BLaER1 (cell line): ENCODE measurements at regions not wholly inside any gene's neighbourhood (a gene's known extent, or its start where the extent isn't known, plus 50 kb on each side); places are given as distances from the start of the nearest gene placed in this dataset.

Experiments used
- H3K27ac ChIP-seq: shearing (Covaris generic); formaldehyde crosslinking; 2 replicates; pipeline ENCODE4 v1.8.1; 2022
- H3K27me3 ChIP-seq: shearing (Covaris generic); formaldehyde crosslinking; 2 replicates; pipeline ENCODE4 v1.8.1; 2022
- H3K36me3 ChIP-seq: shearing (Covaris generic); formaldehyde crosslinking; 2 replicates; pipeline ENCODE4 v1.8.1; 2022
- H3K4me1 ChIP-seq: shearing (Covaris generic); formaldehyde crosslinking; 2 replicates; pipeline ENCODE4 v1.8.1; 2022
- H3K4me2 ChIP-seq: shearing (Covaris generic); formaldehyde crosslinking; 2 replicates; pipeline ENCODE4 v1.8.1; 2022
- H3K4me3 ChIP-seq: shearing (Covaris generic); formaldehyde crosslinking; 2 replicates; pipeline ENCODE4 v1.8.1; 2022
- H3K9ac ChIP-seq: shearing (Covaris generic); formaldehyde crosslinking; 2 replicates; pipeline ENCODE4 v1.8.1; 2022
- H3K9me3 ChIP-seq: shearing (Covaris generic); formaldehyde crosslinking; 2 replicates; pipeline ENCODE4 v1.8.1; 2022
- H4K20me1 ChIP-seq: shearing (Covaris generic); formaldehyde crosslinking; 2 replicates; pipeline ENCODE4 v1.8.1; 2022
- Cebpa-rat ChIP-seq: shearing (Covaris generic); IDR thresholded peaks from 2 replicates; pipeline ENCODE4 v1.8.1; 2022

DNA sequence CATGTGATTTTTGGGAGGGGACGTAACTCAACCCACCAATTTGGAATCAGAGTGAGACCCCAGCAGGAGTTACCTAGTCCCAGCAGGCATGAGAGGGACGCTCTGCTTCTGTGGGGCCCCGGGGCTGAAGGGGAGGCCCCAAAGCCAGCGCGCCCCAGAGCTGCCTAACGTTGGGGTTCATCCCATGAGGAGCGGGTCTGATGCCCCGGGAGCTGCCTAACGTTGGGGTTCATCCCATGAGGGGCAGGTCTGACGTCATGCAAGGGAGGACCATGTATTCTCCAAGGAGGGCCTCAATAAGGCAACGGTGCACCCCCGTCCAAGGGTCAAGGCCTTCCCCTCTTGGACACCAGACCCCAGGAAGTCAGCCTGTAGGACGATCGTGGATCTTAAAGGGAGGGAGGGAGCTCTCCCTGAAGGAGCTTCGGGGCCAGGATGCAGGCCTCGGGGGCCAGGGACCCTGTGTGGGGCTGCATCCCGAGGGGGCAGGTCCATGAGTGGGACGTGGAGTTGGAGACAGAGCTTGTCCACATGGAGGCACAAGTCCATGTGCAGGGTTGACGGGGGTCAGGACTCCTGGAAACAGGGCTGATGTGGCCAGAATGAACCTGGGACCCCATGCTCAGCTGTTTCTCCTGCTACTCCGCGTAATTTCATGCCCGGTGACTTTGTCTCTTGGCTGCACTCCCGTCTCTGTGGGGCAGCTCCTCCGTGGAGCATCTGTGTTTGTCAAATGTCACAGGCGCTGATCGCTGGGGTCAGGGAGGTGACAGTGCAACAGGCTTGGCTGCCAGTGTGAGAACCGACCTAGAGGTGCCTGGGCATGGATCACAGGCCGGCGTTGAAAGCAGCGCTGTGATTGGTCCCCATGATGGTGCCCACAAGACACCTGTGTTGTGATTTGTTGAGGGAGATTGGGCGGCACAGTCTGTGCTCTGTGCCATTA lies 1029.1 kb downstream of the BRD1 start:
- no peak for TF ChIP-seq Cebpa-rat
- Histone ChIP-seq H3K4me3 (no peak overlapping the region), H3K27me3 (0 out of 2 replicates have a peak, but pooled peaks cover 7% of the 10 kb centered on the region)

DNA sequence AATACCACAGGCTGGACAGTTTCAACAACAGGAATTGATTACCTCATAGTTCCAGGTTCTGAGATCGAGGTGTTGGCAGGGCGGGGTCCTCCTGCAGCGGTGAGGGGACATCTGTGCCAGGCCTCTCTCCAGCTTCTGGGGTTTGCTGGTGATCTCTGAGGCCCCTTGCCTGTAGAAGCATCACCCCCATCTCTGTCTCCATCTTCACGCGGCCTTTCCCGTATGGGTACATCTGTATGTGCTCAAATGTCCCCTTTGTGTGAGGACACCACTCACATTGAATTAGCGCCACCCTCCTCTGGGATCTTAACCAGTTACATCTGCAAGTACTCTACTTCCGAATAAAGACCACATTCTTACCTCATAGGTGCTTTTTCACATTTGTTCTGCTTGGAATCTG lies 1029.9 kb downstream of the BRD1 start:
- TF ChIP-seq Cebpa-rat, result no peak
- Histone ChIP-seq H3K4me2 (no peak overlapping the region), H3K27me3 (0 out of 2 replicates have a peak, but pooled peaks cover 7% of the 10 kb centered on the region), H3K4me1 (peaks cover 10% of the 10 kb centered on the region), H4K20me1 (no peaks in the 10 kb centered on the region; the same call in 1 of the 2 replicates), H3K4me3 (no peak overlapping the region), H3K27ac (no peak overlapping the region), H3K9ac (no peak overlapping the region), H3K9me3 (no peaks in the 10 kb centered on the region), H3K36me3 (no peaks in the 10 kb centered on the region)

More for the DNA sequence above, 1029.1 kb downstream of the BRD1 start:
- Histone ChIP-seq H3K4me1 (peaks cover 12% of the 10 kb centered on the region), H3K27ac (no peak overlapping the region), H4K20me1 (no peaks in the 10 kb centered on the region; the same call in 1 of the 2 replicates), H3K36me3 (no peaks in the 10 kb centered on the region), H3K4me2 (peak overlapping the region; percentile 47), H3K9ac (no peak overlapping the region), H3K9me3 (no peaks in the 10 kb centered on the region)

DNA sequence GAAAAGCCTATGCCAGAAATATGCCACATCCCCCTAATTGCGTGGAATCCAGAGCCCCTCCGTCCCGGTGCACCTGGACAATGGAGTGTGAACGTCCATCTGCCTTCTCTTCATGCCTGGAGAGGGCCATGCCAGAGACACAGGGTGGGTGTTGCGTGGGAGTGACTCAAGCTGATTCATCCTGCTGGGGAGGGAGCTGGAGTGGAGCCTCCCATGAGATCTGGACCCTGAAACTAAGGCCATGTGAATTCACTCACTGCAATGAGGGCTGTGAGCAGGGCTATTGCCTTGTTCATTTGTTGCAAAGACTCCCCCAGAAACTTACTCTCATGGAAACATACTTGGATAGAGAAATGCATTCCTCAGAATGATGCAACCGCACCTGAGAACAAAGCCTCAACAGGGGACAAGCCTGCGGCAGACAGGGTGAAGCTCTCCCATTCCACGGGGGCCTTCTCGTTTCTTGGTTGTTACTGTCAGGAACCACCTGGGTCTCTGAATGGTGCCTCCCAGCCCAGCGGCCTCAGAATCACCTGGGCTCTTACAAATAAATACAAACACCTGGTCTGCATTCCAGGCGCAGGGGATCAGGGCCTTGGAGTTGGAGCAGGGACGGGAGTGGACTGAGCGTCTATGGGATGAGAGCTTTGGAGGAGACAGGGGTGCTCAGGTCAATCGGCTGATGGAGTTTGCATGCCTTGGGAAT lies 1031.2 kb downstream of the BRD1 start:
- Histone ChIP-seq H3K27me3 (0 out of 2 replicates have a peak, but pooled peaks cover 7% of the 10 kb centered on the region), H3K4me3 (no peak overlapping the region), H4K20me1 (no peaks in the 10 kb centered on the region; the same call in 1 of the 2 replicates), H3K9ac (no peak overlapping the region), H3K36me3 (no peaks in the 10 kb centered on the region), H3K4me2 (no peak overlapping the region), H3K4me1 (peaks cover 10% of the 10 kb centered on the region), H3K27ac (no peak overlapping the region), H3K9me3 (no peaks in the 10 kb centered on the region)
- TF ChIP-seq Cebpa-rat, result no peak

DNA sequence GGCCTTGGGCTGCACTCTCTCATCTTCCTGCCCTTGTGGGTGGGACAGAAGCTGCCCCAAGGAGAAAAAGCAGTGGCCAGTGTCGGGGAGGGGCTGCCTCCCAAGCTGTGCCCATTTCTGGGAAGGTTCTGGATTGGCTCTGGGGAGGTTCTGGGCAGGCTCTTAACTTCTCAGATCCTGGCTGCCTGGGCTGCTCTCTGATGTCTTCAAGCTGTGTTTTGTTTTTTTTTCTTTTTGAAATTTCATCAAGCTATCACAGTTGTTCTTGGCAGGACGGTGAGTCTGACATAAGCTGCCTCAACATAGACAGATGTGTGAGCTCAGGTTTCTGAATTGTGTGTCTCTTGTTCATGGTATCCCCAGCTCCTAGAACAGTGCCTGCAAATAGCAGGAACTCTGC lies 1032.0 kb downstream of the BRD1 start:
- Histone ChIP-seq H3K27ac (no peak overlapping the region), H3K4me1 (peaks cover 10% of the 10 kb centered on the region), H3K9me3 (no peaks in the 10 kb centered on the region), H3K27me3 (0 out of 2 replicates have a peak, but pooled peaks cover 7% of the 10 kb centered on the region), H3K9ac (no peak overlapping the region), H3K36me3 (no peaks in the 10 kb centered on the region), H3K4me2 (no peak overlapping the region), H4K20me1 (no peaks in the 10 kb centered on the region; the same call in 1 of the 2 replicates), H3K4me3 (no peak overlapping the region)
- TF ChIP-seq Cebpa-rat, result no peak

DNA sequence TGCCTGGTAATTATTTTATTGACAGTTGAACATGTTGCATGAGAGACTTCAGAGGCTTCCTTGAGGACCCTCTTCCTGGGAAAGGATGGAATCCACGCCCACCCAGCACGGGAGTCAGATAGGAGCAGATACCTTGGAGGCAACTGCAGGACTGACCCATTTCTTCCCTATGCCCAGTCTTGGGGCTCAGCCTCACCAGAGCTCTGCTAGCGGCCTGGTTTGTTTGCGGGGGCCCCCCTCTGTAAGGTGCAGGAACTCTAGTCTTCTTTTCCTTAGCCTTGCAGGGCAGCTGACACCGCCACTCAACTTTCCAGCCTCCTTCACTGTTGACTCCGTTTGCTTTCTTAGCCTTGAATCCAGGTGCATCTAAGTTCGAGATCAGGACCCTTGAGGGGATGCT lies 1032.8 kb downstream of the BRD1 start:
- 0 out of 2 replicates have a peak, but pooled peaks cover 4% of the 10 kb centered on the region for H3K27me3 ChIP-seq
- no peak overlapping the region for H3K27ac ChIP-seq
- no peaks in the 10 kb centered on the region for H4K20me1 ChIP-seq
- H3K4me2 ChIP-seq, result no peak overlapping the region
- no peak for TF ChIP-seq Cebpa-rat
- no peaks in the 10 kb centered on the region for H3K36me3 ChIP-seq
- H3K9ac ChIP-seq, result no peak overlapping the region
- H3K4me1 ChIP-seq, result peaks cover 10% of the 10 kb centered on the region
- no peak overlapping the region for H3K4me3 ChIP-seq
- H3K9me3 ChIP-seq, result no peaks in the 10 kb centered on the region

DNA sequence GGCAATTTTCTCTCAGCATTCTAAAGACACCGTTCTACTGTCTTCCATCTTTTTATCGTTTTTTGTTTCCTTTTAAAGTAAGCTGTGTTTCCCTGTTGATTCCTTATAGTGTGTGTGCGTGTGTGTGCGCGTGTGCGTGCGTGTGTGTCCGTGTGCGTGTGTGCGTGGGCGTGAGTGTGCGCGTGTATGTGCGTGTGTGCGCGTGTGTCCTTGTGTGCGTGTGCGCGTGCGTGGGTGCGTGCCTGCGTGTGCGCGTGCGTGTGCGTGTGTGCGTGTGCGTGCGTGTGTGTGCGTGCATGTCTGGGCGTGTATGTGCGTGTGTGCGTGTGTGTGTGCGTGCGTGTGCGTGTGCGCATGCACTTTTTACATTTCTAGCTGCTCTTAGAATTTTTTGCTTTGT lies 1033.7 kb downstream of the BRD1 start:
- no peak overlapping the region for H3K4me2 ChIP-seq
- no peaks in the 10 kb centered on the region for H3K9me3 ChIP-seq
- no peak for TF ChIP-seq Cebpa-rat
- H3K9ac ChIP-seq, result no peak overlapping the region
- H3K4me1 ChIP-seq, result peaks cover 2% of the 10 kb centered on the region
- no peaks in the 10 kb centered on the region for H3K27me3 ChIP-seq
- H3K36me3 ChIP-seq, result no peaks in the 10 kb centered on the region
- no peak overlapping the region for H3K4me3 ChIP-seq
- H3K27ac ChIP-seq, result no peak overlapping the region
- H4K20me1 ChIP-seq, result no peaks in the 10 kb centered on the region

DNA sequence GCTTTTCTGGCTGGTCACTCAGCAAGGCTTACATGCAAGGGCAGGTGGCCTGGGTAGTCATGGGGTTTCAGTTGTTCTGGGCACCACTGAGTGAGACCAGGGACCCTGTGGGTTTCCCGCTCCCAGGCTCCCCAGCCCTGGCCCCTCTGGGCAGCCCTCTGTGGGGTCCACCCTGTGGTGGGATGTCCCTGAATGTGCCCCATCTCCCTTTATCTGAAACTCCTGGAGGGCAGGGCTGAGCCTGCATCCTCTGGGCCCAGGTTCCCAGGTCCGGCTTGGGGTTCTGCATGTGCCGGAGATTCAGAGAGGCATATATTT lies 1041.0 kb downstream of the BRD1 start:
- no peak for TF ChIP-seq Cebpa-rat
- no peak overlapping the region for H3K27ac ChIP-seq

DNA sequence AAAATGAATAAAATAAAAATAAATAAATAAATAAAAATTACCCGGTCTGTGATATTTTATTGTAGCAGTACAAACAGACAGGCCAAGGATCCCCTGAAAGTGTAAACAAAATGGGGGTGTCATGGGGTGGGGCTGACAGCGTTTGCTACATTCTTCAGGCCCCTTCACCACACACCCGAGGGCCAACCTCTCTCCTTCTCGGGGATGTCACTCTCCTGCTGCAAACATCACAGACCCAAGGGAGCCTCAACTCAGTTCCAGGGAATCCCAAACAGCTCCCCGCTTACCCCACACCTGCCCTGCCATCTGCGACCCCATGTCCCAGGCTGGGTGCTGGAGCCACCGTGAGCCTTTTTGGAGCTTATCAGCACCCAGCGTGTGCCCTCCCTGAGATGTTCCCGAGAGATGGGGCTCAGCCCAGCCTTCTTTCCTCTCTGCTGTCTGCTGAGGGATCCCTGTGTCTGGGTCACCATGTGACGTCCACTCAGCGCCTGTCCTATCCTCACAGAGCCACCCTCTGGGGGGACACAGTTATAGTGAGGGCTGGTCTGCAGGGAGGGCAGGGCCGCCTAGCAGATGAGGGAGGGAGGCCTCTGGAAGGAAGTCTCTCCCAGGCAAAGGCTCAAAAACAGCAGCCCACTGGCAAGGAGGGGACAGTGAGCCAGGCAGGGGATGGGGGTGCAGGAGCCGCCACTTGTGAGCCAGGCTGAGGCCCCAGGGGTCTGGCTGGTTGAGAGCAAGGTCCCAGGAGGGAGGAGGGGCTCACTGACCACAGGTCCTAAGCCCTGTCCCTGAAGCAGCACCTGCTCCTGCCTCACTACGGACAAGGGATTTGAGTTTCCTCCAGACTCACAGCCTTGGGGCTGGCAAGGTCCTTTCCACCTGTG lies 1041.6 kb downstream of the BRD1 start:
- Histone ChIP-seq H3K4me3 (no peak overlapping the region), H3K4me1 (no peaks in the 10 kb centered on the region), H3K4me2 (no peak overlapping the region), H4K20me1 (no peaks in the 10 kb centered on the region), H3K27ac (no peak overlapping the region), H3K9ac (no peak overlapping the region), H3K9me3 (no peaks in the 10 kb centered on the region), H3K27me3 (no peaks in the 10 kb centered on the region), H3K36me3 (no peaks in the 10 kb centered on the region)
- no peak for TF ChIP-seq Cebpa-rat

More for the DNA sequence above, 1041.0 kb downstream of the BRD1 start:
- Histone ChIP-seq H3K4me2 (no peak overlapping the region), H3K9me3 (no peaks in the 10 kb centered on the region), H3K36me3 (no peaks in the 10 kb centered on the region), H3K4me1 (no peaks in the 10 kb centered on the region), H3K27me3 (no peaks in the 10 kb centered on the region), H3K9ac (no peak overlapping the region), H4K20me1 (no peaks in the 10 kb centered on the region), H3K4me3 (no peak overlapping the region)

DNA sequence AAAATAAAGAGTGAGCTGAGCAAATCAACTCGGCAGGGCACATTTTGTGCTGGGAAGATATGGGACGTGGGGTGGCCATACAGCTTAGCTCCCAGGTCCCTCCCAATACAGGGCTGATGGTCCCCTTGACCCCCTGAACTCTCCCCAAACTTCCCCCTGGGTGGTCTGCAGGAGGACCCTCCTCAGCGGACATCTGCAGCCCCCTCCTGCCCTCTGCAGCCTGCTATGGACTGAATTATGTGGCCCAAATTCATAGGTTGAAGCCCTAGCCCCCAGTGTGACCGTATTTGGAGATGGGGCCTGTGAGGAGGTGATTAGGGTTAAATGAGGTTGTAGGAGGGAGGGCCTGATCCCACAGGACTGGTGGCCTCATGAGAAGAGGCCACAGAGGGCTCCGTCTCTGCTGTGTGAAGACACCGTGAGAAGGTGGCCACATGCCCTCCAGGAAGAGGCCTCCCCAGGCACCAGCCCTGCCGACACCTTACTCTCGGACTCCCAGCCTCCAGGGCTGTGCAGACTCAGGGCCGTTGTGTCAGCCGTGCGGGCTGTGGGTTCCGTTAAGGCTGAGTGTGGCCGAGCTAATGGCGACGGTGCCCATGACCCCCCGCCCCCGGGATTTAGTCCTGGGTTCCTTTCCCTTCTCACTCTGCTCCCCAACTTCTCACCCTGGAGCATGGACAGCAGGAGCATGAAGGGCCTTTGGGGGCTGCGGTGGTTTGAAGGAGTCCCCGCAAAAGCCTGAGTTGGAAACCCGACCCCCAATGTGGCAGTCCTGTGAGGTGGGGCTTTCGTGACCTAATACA lies 1042.8 kb downstream of the BRD1 start:
- Histone ChIP-seq H3K4me2 (no peak overlapping the region), H3K4me3 (no peak overlapping the region), H3K9ac (no peak overlapping the region), H3K27ac (no peak overlapping the region), H3K9me3 (no peaks in the 10 kb centered on the region), H3K36me3 (no peaks in the 10 kb centered on the region), H3K27me3 (no peaks in the 10 kb centered on the region), H4K20me1 (no peaks in the 10 kb centered on the region), H3K4me1 (no peaks in the 10 kb centered on the region)
- no peak for TF ChIP-seq Cebpa-rat
